SK-N-SH (cell line): ENCODE measurements at regions not wholly inside any gene's neighbourhood (a gene's known extent, or its start where the extent isn't known, plus 50 kb on each side); places are given as distances from the start of the nearest gene placed in this dataset.

Experiments
- CTCF ChIA-PET: fragments of 300-600, 350-600 bp; formaldehyde crosslinking; extraction: SDS; loops from one replicate; lab custom pipeline; 2021; lab: Yijun Ruan, JAX
- POLR2A ChIA-PET: fragments of 350-600 bp; sonication (Branson Sonifier 250); formaldehyde crosslinking; extraction: SDS; loops from one replicate; lab custom pipeline; 2020; ENCODE audit warnings: antibody characterized with exemption, inconsistent platforms; lab: Yijun Ruan, JAX
- DNase-seq: peaks from one replicate; pipeline ENCODE4 v3.0.0; 2012
- H2AFZ ChIP-seq: fragments of 200-600 bp; sonication (generic); 2 replicates; pipeline ENCODE4 v1.8.1; 2016; ENCODE audit warnings: antibody characterized with exemption, mild to moderate bottlenecking, low read depth
- H3F3A ChIP-seq: fragments of 200-600 bp; sonication (generic); replicated peaks from 2 replicates; pipeline ENCODE3; 2016; ENCODE audit warnings: antibody characterized with exemption, mild to moderate bottlenecking; ENCODE audit not compliant: insufficient read depth
- H3K27ac ChIP-seq, 2 experiments: fragments of 200-500 bp in 1 of 2; fragments of 200-600 bp in 1 of 2; sonication (Bioruptor generic) in 1 of 2; sonication (generic), shearing (Covaris generic) in 1 of 2; 2 replicates each; pipeline versions ENCODE4 v1.5.1 to v1.6.1; 2014 to 2016; ENCODE audit warnings: low read depth in 2 of 2, inconsistent platforms in 1 of 2, low read length in 1 of 2, mild to moderate bottlenecking in 1 of 2, mixed read lengths in 1 of 2
- H3K27me3 ChIP-seq: fragments of 200-600 bp; sonication (generic), shearing (Covaris generic); 2 replicates; pipeline ENCODE4 v1.6.1; 2016; ENCODE audit warnings: mixed run types; ENCODE audit not compliant: insufficient read depth
- H3K36me3 ChIP-seq, 2 experiments: fragments of 200-500 bp in 1 of 2; fragments of 200-600 bp in 1 of 2; sonication (Bioruptor generic) in 1 of 2; sonication (generic) in 1 of 2; replicated peaks in 1 of 2; 2 replicates each; pipeline versions ENCODE3 to v1.5.1; 2014 to 2016; ENCODE audit warnings: low read length in 1 of 2, mild to moderate bottlenecking in 1 of 2; ENCODE audit not compliant: insufficient read depth in 2 of 2, control insufficient read depth in 1 of 2
- H3K4me1 ChIP-seq, 2 experiments: fragments of 200-500 bp in 1 of 2; fragments of 200-600 bp in 1 of 2; sonication (Bioruptor generic) in 1 of 2; sonication (generic), shearing (Covaris generic) in 1 of 2; 2 replicates each; pipeline versions ENCODE4 v1.5.1 to v1.6.1; 2014 to 2016; ENCODE audit warnings: low read depth in 1 of 2, low read length in 1 of 2, mixed run types in 1 of 2; ENCODE audit not compliant: insufficient read depth in 2 of 2, control insufficient read depth in 1 of 2
- H3K4me2 ChIP-seq: fragments of 200-600 bp; sonication (generic), shearing (Covaris generic); 2 replicates; pipeline ENCODE4 v1.6.1; 2017; ENCODE audit warnings: mixed run types
- H3K4me3 ChIP-seq, 2 experiments: fragments of 200-500 bp in 1 of 2; fragments of 200-600 bp in 1 of 2; sonication (Bioruptor generic) in 1 of 2; sonication (generic), shearing (Covaris generic) in 1 of 2; 2 replicates each; pipeline versions ENCODE4 v1.5.1 to v1.8.1; 2014 to 2016; ENCODE audit warnings: low read depth in 2 of 2, inconsistent platforms in 1 of 2, low read length in 1 of 2, mild to moderate bottlenecking in 1 of 2, mixed read lengths in 1 of 2, moderate library complexity in 1 of 2
- H3K79me2 ChIP-seq: fragments of 200-600 bp; sonication (generic); 2 replicates; pipeline ENCODE4 v1.8.1; 2017; ENCODE audit warnings: mild to moderate bottlenecking; ENCODE audit not compliant: insufficient read depth
- H3K9ac ChIP-seq: fragments of 200-600 bp; sonication (generic); 2 replicates; pipeline ENCODE4 v1.6.1; 2017; ENCODE audit warnings: mixed run types
- H3K9me2 ChIP-seq: fragments of 200-600 bp; sonication (generic); 2 replicates; pipeline ENCODE4 v1.6.1; 2017; ENCODE audit warnings: mixed run types
- H3K9me3 ChIP-seq: fragments of 200-600 bp; sonication (generic); 2 replicates; pipeline ENCODE4 v1.6.1; 2017; ENCODE audit warnings: mixed run types, mild to moderate bottlenecking, moderate library complexity
- H4K20me1 ChIP-seq: fragments of 200-600 bp; sonication (generic); 2 replicates; pipeline ENCODE4 v1.6.1; 2017; ENCODE audit warnings: mild to moderate bottlenecking, mixed run types; ENCODE audit not compliant: insufficient read depth
- CHD2 ChIP-seq: fragments of 150-350 bp; IDR thresholded peaks from 2 replicates; pipeline ENCODE4 v1.6.1; 2018; ENCODE audit warnings: low read length; ENCODE audit not compliant: partially characterized antibody
- ELF1 ChIP-seq: IDR thresholded peaks from 2 replicates; pipeline ENCODE4 v1.4.0; 2012
- EZH2phosphoT487 ChIP-seq: fragments of 200-600 bp; sonication (generic); IDR thresholded peaks from 2 replicates; pipeline ENCODE4 v1.6.1; 2017; ENCODE audit warnings: low read depth, mixed run types, mild to moderate bottlenecking, antibody characterized with exemption, moderate library complexity, borderline replicate concordance
- FOXJ3 ChIP-seq: sonication (generic); formaldehyde crosslinking; IDR thresholded peaks from 2 replicates; pipeline ENCODE4 v1.5.1; 2020; ENCODE audit warnings: mild to moderate bottlenecking, missing genetic modification reagents
- GABPA ChIP-seq: IDR thresholded peaks from 2 replicates; pipeline ENCODE4 v1.4.0; 2012; ENCODE audit warnings: low read depth, mild to moderate bottlenecking
- IRF3 ChIP-seq: fragments of 150-350 bp; IDR thresholded peaks from 2 replicates; pipeline ENCODE4 v1.6.1; 2016; ENCODE audit warnings: mild to moderate bottlenecking, low read depth, low read length
- JUND ChIP-seq: IDR thresholded peaks from 2 replicates; pipeline ENCODE4 v1.4.0; 2012
- MAX ChIP-seq: IDR thresholded peaks from 2 replicates; pipeline ENCODE4 v1.4.0; 2012; ENCODE audit warnings: low read depth
- PBX3 ChIP-seq: IDR thresholded peaks from 2 replicates; pipeline ENCODE4; 2012
- POLR2AphosphoS5 ChIP-seq: IDR thresholded peaks from 2 replicates; pipeline ENCODE4 v1.6.1; 2012; ENCODE audit warnings: low read depth, low read length
- SIN3A ChIP-seq: IDR thresholded peaks from 2 replicates; pipeline ENCODE4 v1.6.1; 2012; ENCODE audit warnings: low read depth, mild to moderate bottlenecking, low read length, moderate library complexity, borderline replicate concordance
- TCF12 ChIP-seq: IDR thresholded peaks from 2 replicates; pipeline ENCODE4 v1.4.0; 2012
- WGBS: methylation state at CpG from one replicate; pipeline ENCODE4 v1.1.6; 2017; ENCODE audit warnings: low lambda C conversion rate; 5-methylcytosine and 5-hydroxymethylcytosine counted together

GRCh38 chr1:30321246-30321910 is 402.0 kb downstream of the MATN1 start:
- Histone ChIP-seq H4K20me1 (no peaks in the 10 kb centered on the region), H3K4me1 (peaks cover 0 to 35% of the 10 kb centered on the region in 2 experiments; a peak in 1 of 4 replicates), H3K79me2 (no peaks in the 10 kb centered on the region), H3K27me3 (no peaks in the 10 kb centered on the region), H3K36me3 (no peaks in the 10 kb centered on the region), H3K9me2 (no peaks in the 10 kb centered on the region), H3K4me2 (no peak overlapping the region), H3K4me3 (no peak overlapping the region), H3F3A (no peaks in the 10 kb centered on the region), H3K27ac (peak overlapping the region in 1 of 2 experiments; percentile 14; a peak in 1 of 4 replicates), H2AFZ (no peak overlapping the region), H3K9ac (no peak overlapping the region), H3K9me3 (no peaks in the 10 kb centered on the region)
- 25% methylated on average over 11 of the region's 13 CpGs for WGBS
- DNase-seq, result peak; percentile 57
- POLR2A ChIA-PET, result no interaction called here
- CTCF ChIA-PET, result interaction anchor here (0.6 to 1.6 kb wide), 4 partner anchors 15 to 926 kb away, joined by 3 to 6 read pairs (median 3); no protein-coding TSS in a partner anchor
- TF ChIP-seq EZH2phosphoT487, result no peak
- no peak for TF ChIP-seq FOXJ3 (CRISPR knock-in tag)
- TF ChIP-seq JUND, result no peak
- no peak for TF ChIP-seq ELF1
- no peak for TF ChIP-seq TCF12
- no peak for TF ChIP-seq MAX
- no peak for TF ChIP-seq PBX3
- TF ChIP-seq CHD2, result no peak
- TF ChIP-seq GABPA, result no peak

- WGBS, result 10% methylated on average over 2 of the region's 2 CpGs
- TF ChIP-seq IRF3, result no peak
- no peak for TF ChIP-seq SIN3A
- no peak for TF ChIP-seq PBX3
- no peak for TF ChIP-seq FOXJ3 (CRISPR knock-in tag)
- TF ChIP-seq POLR2AphosphoS5, result no peak
- TF ChIP-seq ELF1, result no peak
- Histone ChIP-seq H3K4me1 (peaks cover 0 to 34% of the 10 kb centered on the region in 2 experiments; a peak in 1 of 4 replicates), H2AFZ (no peak overlapping the region), H3F3A (no peaks in the 10 kb centered on the region), H3K79me2 (no peaks in the 10 kb centered on the region), H3K4me3 (no peak overlapping the region), H3K9ac (no peak overlapping the region), H4K20me1 (no peaks in the 10 kb centered on the region), H3K9me2 (no peaks in the 10 kb centered on the region), H3K27me3 (no peaks in the 10 kb centered on the region), H3K27ac (no peak overlapping the region; a peak in 1 of 4 replicates), H3K36me3 (no peaks in the 10 kb centered on the region), H3K4me2 (no peak overlapping the region), H3K9me3 (no peaks in the 10 kb centered on the region)
- ChIA-PET CTCF (interaction anchor here (0.6 to 1.6 kb wide), 3 partner anchors 22 to 925 kb away, joined by 3 to 6 read pairs (median 3); no protein-coding TSS in a partner anchor), POLR2A (no interaction called here)
- DNase-seq, result no peak
These were observed 402.8 kb downstream of the MATN1 start for GRCh38 chr1:30320581-30320890.
